ENCODE measurements at regions not wholly inside any gene's neighbourhood (a gene's known extent, or its start where the extent isn't known, plus 50 kb on each side); places are given as distances from the start of the nearest gene placed in this dataset.

DNA sequence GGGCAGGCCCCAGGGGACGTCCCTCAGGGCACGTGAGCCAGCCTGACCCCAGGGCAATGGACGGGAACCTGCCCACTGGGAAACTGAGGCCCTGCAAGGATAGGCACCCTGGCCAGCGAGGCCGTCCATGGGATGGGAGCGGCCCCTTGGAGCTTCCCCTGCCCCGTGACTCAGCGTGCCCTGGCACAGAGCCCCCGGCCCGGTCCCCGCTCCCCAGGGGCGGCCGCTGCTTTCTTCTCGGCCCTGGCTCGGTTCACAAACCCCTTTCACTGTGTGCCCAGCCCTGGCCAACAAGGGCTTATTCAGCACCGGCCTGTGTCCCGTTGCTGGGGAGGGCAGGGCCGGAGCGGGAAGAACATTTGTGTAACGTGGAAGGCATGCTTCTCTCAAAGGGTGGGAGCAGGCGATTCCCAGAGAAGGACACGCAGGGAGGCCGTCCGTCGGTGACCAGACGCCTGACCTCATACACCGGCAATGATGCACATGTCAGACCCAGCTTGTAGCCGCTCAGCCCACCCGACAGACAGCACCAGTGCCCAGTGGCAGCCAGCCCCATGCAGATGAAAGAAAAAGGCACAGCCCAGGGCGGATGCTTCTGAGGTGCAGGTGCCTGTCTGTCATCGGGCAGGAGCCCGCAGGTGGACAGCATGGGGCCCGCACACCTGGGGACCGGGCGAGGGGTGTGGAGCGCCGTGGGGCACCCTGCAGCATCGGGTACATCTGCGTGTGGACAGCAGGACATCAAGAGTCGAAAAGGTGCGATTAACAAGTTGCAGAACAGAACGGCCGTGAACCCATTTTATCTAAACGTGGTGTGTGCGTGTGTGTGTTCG lies 94.5 kb downstream of the PDGFA start:
- no peak for DNase-seq

DNA sequence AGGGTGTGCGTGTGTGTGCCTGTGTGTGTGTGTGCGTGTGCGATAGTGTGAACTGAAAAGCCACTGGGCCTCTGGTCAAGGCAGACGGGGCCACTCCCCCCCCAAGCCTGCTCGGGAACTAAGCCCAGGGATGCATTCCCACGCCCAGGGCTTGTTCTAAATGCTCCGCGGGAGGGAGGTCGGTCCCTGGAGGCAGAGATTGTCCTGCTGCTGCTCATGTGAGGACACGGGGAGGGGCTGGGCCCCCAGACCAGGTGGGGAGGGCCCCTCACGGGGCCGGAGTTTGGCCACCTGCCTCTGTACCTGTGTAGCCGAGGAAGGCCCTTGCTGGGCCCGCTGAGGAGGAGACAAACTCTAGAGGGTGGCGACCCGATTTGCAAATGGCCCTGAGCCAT lies 93.9 kb downstream of the PDGFA start:
- DNase-seq, result no peak

DNA sequence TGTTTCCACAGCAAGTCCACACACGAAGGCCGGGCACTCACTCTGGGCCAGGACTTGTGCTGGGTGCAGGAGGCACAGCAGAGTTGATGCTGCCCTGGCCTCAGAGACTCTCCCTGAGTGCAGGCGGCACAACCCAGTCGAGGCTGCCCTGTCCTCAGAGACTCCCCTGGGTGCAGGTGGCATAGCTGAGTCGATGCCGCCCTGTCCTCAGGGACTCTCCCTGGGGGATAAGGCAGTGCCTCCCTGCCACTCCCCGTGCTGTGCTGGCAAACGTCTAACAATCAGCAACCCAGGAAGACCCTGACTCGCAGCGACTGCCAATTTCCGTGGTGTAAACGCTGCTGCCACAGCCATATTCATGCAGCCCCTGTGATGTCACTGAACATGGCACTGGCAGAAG lies 93.1 kb downstream of the PDGFA start:
- DNase-seq, result no peak

- DNase-seq, result no peak
Measured at GRCh38 chr7:427506-428103, 92.0 kb downstream of the PDGFA start.

- no peak for DNase-seq
Measured at GRCh38 chr7:428387-428786, 91.3 kb downstream of the PDGFA start.

- DNase-seq, result no peak
Measured at GRCh38 chr7:428927-429827, 90.5 kb downstream of the PDGFA start.

DNA sequence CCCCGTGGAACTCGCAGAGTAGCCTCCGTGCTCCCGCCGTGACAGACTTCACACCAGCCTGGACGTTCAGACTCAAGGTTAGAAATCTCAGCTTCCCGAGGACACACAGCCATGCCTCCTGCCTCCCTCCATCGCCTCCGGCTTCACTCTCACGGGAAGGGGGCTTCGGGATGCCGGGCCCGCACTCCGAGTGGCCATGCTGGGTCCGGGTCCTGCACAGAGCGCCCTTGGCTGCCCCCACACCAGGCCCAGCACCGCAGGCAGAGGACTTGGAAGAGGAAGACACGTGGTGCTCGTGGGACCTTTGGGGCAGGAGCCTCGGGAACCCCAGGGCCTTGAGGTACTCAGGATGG lies 89.8 kb downstream of the PDGFA start:
- no peak for DNase-seq

DNA sequence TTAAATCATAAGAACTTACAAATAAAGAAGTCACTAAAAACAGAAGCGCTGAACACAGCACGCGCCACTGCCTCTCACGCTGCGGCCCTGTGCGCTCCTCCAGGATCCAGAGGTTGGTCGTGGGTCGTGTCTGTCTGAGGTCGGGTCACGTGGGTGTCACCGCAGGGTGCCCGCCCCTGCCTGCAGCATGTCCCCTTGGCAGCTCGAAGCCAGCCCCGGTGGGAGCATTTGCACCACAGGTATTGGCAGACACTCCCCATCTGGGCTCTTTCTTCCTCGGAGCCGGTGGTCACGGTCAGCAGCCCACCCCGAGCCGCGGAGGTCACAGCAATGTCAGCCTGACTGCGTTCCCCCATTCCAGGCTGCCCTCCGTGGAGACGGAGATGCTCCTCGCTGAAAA lies 88.6 kb downstream of the PDGFA start:
- DNase-seq, result no peak

- no peak for DNase-seq
Measured at GRCh38 chr7:431658-432111, 88.0 kb downstream of the PDGFA start.

GRCh38 chr7:432256-432655 lies 87.4 kb downstream of the PDGFA start:
- no peak for DNase-seq

DNA sequence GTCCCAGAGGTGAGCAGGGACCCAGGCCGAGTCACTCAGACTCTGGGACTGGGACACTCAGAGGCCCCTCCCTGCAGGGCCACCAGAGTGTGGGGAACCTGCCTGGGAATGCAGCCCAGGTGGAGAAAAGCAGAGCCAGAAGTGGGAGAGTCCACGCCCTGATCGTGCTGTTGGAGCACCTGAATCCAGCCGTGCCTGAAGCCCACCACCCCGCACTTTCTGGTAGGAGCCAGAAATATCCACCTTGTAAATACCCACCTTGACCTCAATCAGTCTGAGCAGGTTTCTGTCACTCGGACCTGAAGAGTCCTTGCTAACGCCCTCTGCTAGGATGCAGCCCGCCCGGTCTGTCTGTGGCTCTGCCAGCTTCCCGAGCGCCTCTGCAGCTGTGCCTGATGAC lies 86.7 kb downstream of the PDGFA start:
- DNase-seq, result no peak

- no peak for DNase-seq
Measured at GRCh38 chr7:433558-433957, 86.1 kb downstream of the PDGFA start.

GRCh38 chr7:434891-435629 lies 84.6 kb downstream of the PDGFA start:
- no peak for DNase-seq

GRCh38 chr7:435630-436366 lies 83.8 kb downstream of the PDGFA start:
- no peak for DNase-seq

DNA sequence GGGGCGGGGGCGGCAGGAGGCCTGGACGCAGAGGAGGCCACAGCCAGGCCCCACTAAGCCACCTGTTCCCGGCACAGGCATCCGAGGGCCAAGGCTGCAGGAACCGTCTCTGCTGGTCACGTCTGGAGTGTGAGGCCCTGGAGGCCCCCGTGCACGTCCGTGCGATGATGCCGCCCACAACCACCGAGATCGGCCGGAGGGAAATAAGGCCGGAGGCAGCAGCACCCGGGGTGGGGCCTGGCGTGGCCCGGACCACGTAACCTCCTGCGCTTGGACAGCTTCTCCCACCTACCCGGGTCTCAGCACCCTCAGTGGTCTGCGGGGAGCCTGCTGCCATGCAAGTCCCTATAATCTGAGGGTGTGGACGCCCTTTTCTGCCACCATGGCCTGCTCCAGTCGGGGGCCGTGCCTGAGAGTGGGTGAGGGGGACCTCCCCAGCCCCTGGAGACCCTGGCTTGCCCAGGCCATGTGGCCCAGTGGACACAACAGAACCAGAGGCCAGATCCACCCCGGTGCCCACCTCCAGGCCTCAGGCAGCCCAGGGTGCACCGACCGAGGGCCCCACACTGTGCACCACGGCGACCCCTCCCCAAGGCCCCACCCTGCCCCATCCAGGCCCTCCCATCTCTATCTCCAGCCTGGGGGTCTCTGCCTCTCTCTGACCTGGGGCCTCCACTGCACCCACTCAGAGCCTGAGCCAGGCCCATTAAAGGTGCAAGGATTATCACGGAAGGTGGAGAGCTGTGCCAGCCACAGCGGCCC lies 83.1 kb downstream of the PDGFA start:
- DNase-seq, result no peak

- no peak for DNase-seq
Measured at GRCh38 chr7:437329-438251, 82.1 kb downstream of the PDGFA start.

GRCh38 chr7:438361-438760 lies 81.3 kb downstream of the PDGFA start:
- no peak for DNase-seq

- DNase-seq, result no peak
Measured at GRCh38 chr7:438916-439315, 80.7 kb downstream of the PDGFA start.

- DNase-seq, result no peak
Measured at GRCh38 chr7:440059-440749, 79.4 kb downstream of the PDGFA start.

Data from CD4-positive, alpha-beta T cell treated with Interleukin-17A for 4 hours (primary cell).